Liver (tissue), 3 donors: ENCODE measurements at regions not wholly inside any gene's neighbourhood (a gene's known extent, or its start where the extent isn't known, plus 50 kb on each side); places are given as distances from the start of the nearest gene placed in this dataset.

Experiments used
- RAD21 ChIP-seq, 2 donors: IDR thresholded peaks; 2 replicates each; pipeline ENCODE4 v1.6.1; 2016; ENCODE audit warnings: antibody characterized with exemption in 2 of 2, mild to moderate bottlenecking in 2 of 2
- TF ChIP-seq, protein P1 (sequence below): fragments of 150-350 bp; IDR thresholded peaks from 2 replicates; pipeline ENCODE4 v1.5.1; 2017; ENCODE audit warnings: improper control_type of control experiment, low read depth, low read length; ENCODE audit not compliant: missing input control
- donor health status: healthy.
- donor health status: healthy.

DNA sequence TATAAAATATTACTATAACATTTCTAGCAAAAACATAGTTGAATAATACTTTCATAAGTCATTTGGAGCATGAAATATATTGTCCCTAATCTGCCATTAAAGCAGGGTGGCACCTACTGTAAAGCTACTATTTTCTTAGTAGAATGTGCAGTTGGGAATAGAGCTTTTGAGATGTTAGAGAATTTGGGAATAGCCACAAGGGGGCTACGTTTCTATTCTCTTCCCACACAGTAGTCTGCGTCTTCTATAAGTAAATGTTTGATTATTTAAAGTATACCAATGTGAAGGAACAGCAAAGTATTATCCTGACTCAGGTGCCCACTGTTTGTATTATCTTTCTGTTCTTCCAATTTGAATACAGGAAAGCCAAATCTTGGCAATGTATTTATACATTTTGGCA lies 323.2 kb upstream of the GIMD1 start:
- TF ChIP-seq, protein P1, sequence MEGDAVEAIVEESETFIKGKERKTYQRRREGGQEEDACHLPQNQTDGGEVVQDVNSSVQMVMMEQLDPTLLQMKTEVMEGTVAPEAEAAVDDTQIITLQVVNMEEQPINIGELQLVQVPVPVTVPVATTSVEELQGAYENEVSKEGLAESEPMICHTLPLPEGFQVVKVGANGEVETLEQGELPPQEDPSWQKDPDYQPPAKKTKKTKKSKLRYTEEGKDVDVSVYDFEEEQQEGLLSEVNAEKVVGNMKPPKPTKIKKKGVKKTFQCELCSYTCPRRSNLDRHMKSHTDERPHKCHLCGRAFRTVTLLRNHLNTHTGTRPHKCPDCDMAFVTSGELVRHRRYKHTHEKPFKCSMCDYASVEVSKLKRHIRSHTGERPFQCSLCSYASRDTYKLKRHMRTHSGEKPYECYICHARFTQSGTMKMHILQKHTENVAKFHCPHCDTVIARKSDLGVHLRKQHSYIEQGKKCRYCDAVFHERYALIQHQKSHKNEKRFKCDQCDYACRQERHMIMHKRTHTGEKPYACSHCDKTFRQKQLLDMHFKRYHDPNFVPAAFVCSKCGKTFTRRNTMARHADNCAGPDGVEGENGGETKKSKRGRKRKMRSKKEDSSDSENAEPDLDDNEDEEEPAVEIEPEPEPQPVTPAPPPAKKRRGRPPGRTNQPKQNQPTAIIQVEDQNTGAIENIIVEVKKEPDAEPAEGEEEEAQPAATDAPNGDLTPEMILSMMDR = no peak
- TF ChIP-seq RAD21 (IDR thresholded peaks at IDR 0.05) = no peak
